Transverse colon (tissue), 4 donors: ENCODE measurements at regions not wholly inside any gene's neighbourhood (a gene's known extent, or its start where the extent isn't known, plus 50 kb on each side); places are given as distances from the start of the nearest gene placed in this dataset.
"Not testable (repeated sequence)": the region's sequence is repeated elsewhere in the genome, so short reads cannot be mapped to it uniquely, and the experiment has no call there.

ENCODE experiments used
- DNase-seq: peaks from one replicate; pipeline ENCODE4 v3.0.0-alpha.2; 2019
- H3K27ac ChIP-seq, 4 donors: fragments of 200-600 bp; sonication (generic); 2 replicates each; pipeline ENCODE4 v1.5.1; 2016 to 2018; ENCODE audit warnings: inconsistent platforms in 4 of 4
- H3K27me3 ChIP-seq: fragments of 200-600 bp; sonication (generic); 2 replicates; pipeline ENCODE4 v1.5.1; 2017; ENCODE audit warnings: inconsistent platforms
- H3K36me3 ChIP-seq, 4 donors: fragments of 200-600 bp; sonication (generic); 2 replicates each; pipeline ENCODE4 v1.5.1; 2017 to 2019; ENCODE audit warnings: inconsistent platforms in 4 of 4
- H3K4me1 ChIP-seq, 4 donors: fragments of 200-600 bp; sonication (generic); 2 replicates each; pipeline ENCODE4 v1.5.1; 2017 to 2020; ENCODE audit warnings: inconsistent platforms in 4 of 4
- H3K4me3 ChIP-seq, 4 donors: fragments of 200-600 bp; sonication (generic); 1 replicate in 1 of 4; 2 replicates in 3 of 4; pipeline versions ENCODE4 v1.5.1 to v1.6.1; 2017 to 2019; ENCODE audit warnings: inconsistent platforms in 4 of 4
- H3K9me3 ChIP-seq, 2 donors: fragments of 200-600 bp; sonication (generic); 2 replicates each; pipeline ENCODE4 v1.5.1; 2017 to 2019; ENCODE audit warnings: inconsistent platforms in 2 of 2
- CTCF ChIP-seq, 5 experiments: fragments of 200-600 bp in 3 of 5; fragments of 450-650 bp in 2 of 5; sonication (generic) in 3 of 5; IDR thresholded peaks; 1 replicate in 2 of 5; 2 replicates in 3 of 5; pipeline ENCODE4 v1.5.1; 2016 to 2017; ENCODE audit warnings: antibody characterized with exemption in 5 of 5, inconsistent platforms in 3 of 5, mild to moderate bottlenecking in 2 of 5, moderate library complexity in 1 of 5
- EP300 ChIP-seq: sonication (generic); formaldehyde crosslinking; IDR thresholded peaks from one replicate; pipeline ENCODE4 v1.6.1; 2017; ENCODE audit warnings: antibody characterized with exemption, low read depth
- POLR2A ChIP-seq: fragments of 450-650 bp; IDR thresholded peaks from one replicate; pipeline ENCODE4 v1.6.1; 2016; ENCODE audit warnings: antibody characterized with exemption, mild to moderate bottlenecking, moderate library complexity
- POLR2AphosphoS5 ChIP-seq, 3 donors: sonication (generic); formaldehyde crosslinking; IDR thresholded peaks; one replicate each; pipeline ENCODE4 v1.6.1; 2016; ENCODE audit warnings: antibody characterized with exemption in 3 of 3
- WGBS, 2 donors: methylation state at CpG; one replicate each; pipeline ENCODE4 v1.1.5; 2018; ENCODE audit warnings: low coverage in 1 of 2; 5-methylcytosine and 5-hydroxymethylcytosine counted together
- in situ Hi-C, 4 donors: fragments of 200-750 bp; cut with MboI; loops; one replicate each; pipeline versions ENCODE4 v1.15.0 to v1.15.1; 2017; ENCODE audit warnings: low sequenced_read_pairs in 3 of 4, low pct_ligation_motif_present in 1 of 4, low pct_unique_long_range_greater_than_20kb in 1 of 4
- intact Hi-C: fragments of 100-400 bp; cut with DNase I; formaldehyde crosslinking; loops from one replicate; pipeline ENCODE4 v1.15.1; 2023; ENCODE audit warnings: low total_unique reads

GRCh38 chr16:7867831-7868230 is 535.2 kb downstream of the RBFOX1 start:
- TF ChIP-seq EP300 (no peak), POLR2A (no peak), CTCF (IDR thresholded peaks at IDR 0.05) (no peak), POLR2AphosphoS5 (IDR thresholded peaks at IDR 0.05) (no peak)
- in situ Hi-C loops = no loop called here
- Histone ChIP-seq H3K4me3 (no peak overlapping the region), H3K27me3 (no peaks in the 10 kb centered on the region), H3K4me1 (no peaks in the 10 kb centered on the region), H3K27ac (no peak overlapping the region), H3K36me3 (no peaks in the 10 kb centered on the region), H3K9me3 (no peaks in the 10 kb centered on the region)
- no peak for DNase-seq
- intact Hi-C loops = no loop called here
- 60% methylated on average over 1 of the region's 1 CpG; no CpG with 5 or more reads in 1 of the 2 donors for WGBS, 2 donors

DNA sequence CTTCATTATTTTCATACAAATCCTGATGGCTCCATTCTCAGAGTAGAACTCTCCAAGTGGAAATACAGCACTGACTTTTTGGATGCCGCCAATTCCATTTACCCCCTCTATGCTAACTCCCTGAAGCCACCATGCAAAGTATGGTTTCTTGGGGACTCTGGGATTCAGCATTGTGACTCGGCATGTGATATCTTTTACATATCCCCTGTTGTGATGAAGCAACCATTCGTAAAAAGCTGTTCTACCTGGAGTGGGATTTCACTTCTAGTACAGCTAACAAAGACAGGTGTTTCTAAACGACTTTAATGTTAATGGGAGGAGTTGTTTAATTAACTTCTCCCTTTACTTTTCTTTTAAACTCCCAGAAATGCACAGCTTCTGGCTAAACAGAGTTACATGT is 533.5 kb downstream of the RBFOX1 start:
- TF ChIP-seq EP300 (no peak), POLR2AphosphoS5 (IDR thresholded peaks at IDR 0.05) (no peak), POLR2A (no peak), CTCF (IDR thresholded peaks at IDR 0.05) (no peak)
- no peaks in the 10 kb centered on the region for H3K4me1 ChIP-seq
- in situ Hi-C loops = no loop called here
- intact Hi-C loops = no loop called here
- H3K36me3 ChIP-seq = no peaks in the 10 kb centered on the region
- 27 to 44% methylated on average over 2 to 4 of the region's 4 CpGs for WGBS, 2 donors
- H3K9me3 ChIP-seq = no peaks in the 10 kb centered on the region
- no peak for DNase-seq
- H3K4me3 ChIP-seq = no peak overlapping the region
- no peaks in the 10 kb centered on the region for H3K27me3 ChIP-seq
- no peak overlapping the region for H3K27ac ChIP-seq

- H3K27me3 ChIP-seq, intact Hi-C loops, H3K4me3 ChIP-seq, in situ Hi-C loops, H3K27ac ChIP-seq, H3K9me3 ChIP-seq, DNase-seq, H3K4me1 ChIP-seq, H3K36me3 ChIP-seq: not testable (repeated sequence)
- WGBS, 2 donors = 43 to 55% methylated on average over 3 of the region's 3 CpGs
These were observed 532.7 kb downstream of the RBFOX1 start for GRCh38 chr16:7865393-7865792.

DNA sequence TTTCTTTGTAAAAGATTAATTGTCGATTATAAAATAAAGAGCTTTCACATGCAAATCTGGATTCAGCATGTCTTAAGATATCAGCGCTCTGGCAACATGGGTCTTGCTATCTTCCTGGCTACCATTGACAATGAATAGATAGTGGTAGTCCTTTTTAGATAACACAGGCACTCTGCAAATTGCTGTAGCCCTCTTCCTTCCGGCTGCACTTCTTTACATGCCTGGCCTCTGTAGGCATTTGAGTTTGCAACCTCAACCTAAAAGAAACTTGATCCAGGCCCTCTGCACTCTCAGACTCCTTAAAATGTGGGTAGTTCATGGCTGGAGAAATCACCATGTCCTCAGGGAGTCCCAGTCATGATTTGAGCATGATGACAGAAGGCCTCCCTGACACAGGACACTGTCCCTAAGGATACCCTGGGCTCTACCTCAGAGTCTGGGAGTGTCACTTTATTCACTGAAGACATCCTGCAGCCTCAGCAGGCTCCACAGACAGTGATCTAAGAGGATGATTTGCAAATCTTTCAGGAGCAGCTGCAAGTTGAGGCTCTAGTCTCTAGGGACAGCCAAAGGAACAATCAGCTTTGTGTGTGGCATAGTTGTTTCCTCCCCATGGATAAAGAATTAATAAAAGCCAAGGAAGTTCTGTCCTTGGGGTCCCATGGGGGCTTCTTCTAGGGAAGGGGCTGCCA is 529.4 kb downstream of the RBFOX1 start:
- Histone ChIP-seq H3K4me1 (no peaks in the 10 kb centered on the region), H3K27ac (no peak overlapping the region), H3K4me3 (no peak overlapping the region), H3K27me3 (no peaks in the 10 kb centered on the region), H3K36me3 (no peaks in the 10 kb centered on the region), H3K9me3 (no peaks in the 10 kb centered on the region)
- 60 to 83% methylated on average over 1 to 3 of the region's 3 CpGs for WGBS, 2 donors
- in situ Hi-C loops = no loop called here
- intact Hi-C loops = no loop called here
- no peak for TF ChIP-seq POLR2A
- no peak for TF ChIP-seq CTCF (IDR thresholded peaks at IDR 0.05)
- no peak for TF ChIP-seq POLR2AphosphoS5 (IDR thresholded peaks at IDR 0.05)
- no peak for TF ChIP-seq EP300
- no peak for DNase-seq

GRCh38 chr16:7853197-7853596 is 520.6 kb downstream of the RBFOX1 start:
- Histone ChIP-seq H3K27me3 (no peaks in the 10 kb centered on the region), H3K9me3 (no peaks in the 10 kb centered on the region), H3K36me3 (no peaks in the 10 kb centered on the region), H3K4me1 (no peaks in the 10 kb centered on the region), H3K27ac (no peak overlapping the region), H3K4me3 (no peak overlapping the region)
- in situ Hi-C loops = no loop called here
- intact Hi-C loops = no loop called here
- DNase-seq = no peak
- WGBS, 2 donors = 57 to 61% methylated on average over 3 of the region's 3 CpGs
- TF ChIP-seq EP300 = no peak
